SU-DHL-6 (cell line): ENCODE measurements at regions not wholly inside any gene's neighbourhood (a gene's known extent, or its start where the extent isn't known, plus 50 kb on each side); places are given as distances from the start of the nearest gene placed in this dataset.
"Not testable (repeated sequence)": the region's sequence is repeated elsewhere in the genome, so short reads cannot be mapped to it uniquely, and the experiment has no call there.

Experiments
- H2AFZ ChIP-seq: fragments of 200-600 bp; sonication (generic); 2 replicates; pipeline ENCODE4 v1.6.1; 2014; ENCODE audit warnings: low read depth, mild to moderate bottlenecking, moderate library complexity, mixed read lengths, antibody characterized with exemption, low read length; ENCODE audit not compliant: severe bottlenecking
- H3F3A ChIP-seq: fragments of 200-600 bp; shearing (Covaris generic); 2 replicates; pipeline ENCODE4 v1.6.0; 2016; ENCODE audit warnings: antibody characterized with exemption, mild to moderate bottlenecking; ENCODE audit not compliant: insufficient read depth
- H3K27ac ChIP-seq: fragments of 200-600 bp; sonication (generic); 2 replicates; pipeline ENCODE4 v1.5.1; 2016; ENCODE audit warnings: low read depth, mild to moderate bottlenecking, low read length, moderate library complexity, mixed read lengths
- H3K27me3 ChIP-seq: fragments of 200-600 bp; sonication (generic), shearing (Covaris generic); 2 replicates; pipeline ENCODE4 v1.6.0; 2014; ENCODE audit warnings: mild to moderate bottlenecking, low read length
- H3K36me3 ChIP-seq: fragments of 200-600 bp; sonication (generic); 2 replicates; pipeline ENCODE4 v1.6.1; 2014; ENCODE audit warnings: mild to moderate bottlenecking, low read length, mixed read lengths
- H3K4me2 ChIP-seq: fragments of 300-600, 200-600 bp; shearing (Covaris generic), sonication (generic); 2 replicates; pipeline ENCODE4 v1.6.0; 2014; ENCODE audit warnings: low read length, low read depth, mild to moderate bottlenecking; ENCODE audit not compliant: poor library complexity, severe bottlenecking
- H3K4me3 ChIP-seq: fragments of 200-600 bp; sonication (generic); 2 replicates; pipeline ENCODE4 v1.5.1; 2014; ENCODE audit warnings: antibody characterized with exemption, low read length, mild to moderate bottlenecking, mixed read lengths; ENCODE audit not compliant: insufficient read depth, poor library complexity, severe bottlenecking
- H3K79me2 ChIP-seq: fragments of 200-600 bp; sonication (generic); 2 replicates; pipeline ENCODE4 v1.6.1; 2014; ENCODE audit warnings: mild to moderate bottlenecking, low read length, moderate library complexity; ENCODE audit not compliant: insufficient read depth
- H3K9ac ChIP-seq: fragments of 200-600 bp; sonication (generic); 2 replicates; pipeline ENCODE4 v1.7.0; 2014; ENCODE audit warnings: mild to moderate bottlenecking, low read length
- H3K9me2 ChIP-seq: fragments of 200-600 bp; sonication (generic); replicated peaks from 2 replicates; pipeline ENCODE4 v1.6.1; 2014; ENCODE audit warnings: low read length; ENCODE audit not compliant: insufficient read depth
- H3K9me3 ChIP-seq: fragments of 200-600 bp; sonication (generic); 2 replicates; pipeline ENCODE4 v1.6.1; 2014; ENCODE audit warnings: low read length, mixed read lengths; ENCODE audit not compliant: insufficient read depth
- H4K20me1 ChIP-seq: fragments of 200-600 bp; sonication (generic); 2 replicates; pipeline ENCODE4 v1.6.1; 2014; ENCODE audit warnings: low read depth, mild to moderate bottlenecking, antibody characterized with exemption, low read length, moderate library complexity, mixed read lengths
- EZH2phosphoT487 ChIP-seq: fragments of 200-600 bp; sonication (generic), shearing (Covaris generic); conservative IDR thresholded peaks from 2 replicates; pipeline ENCODE4 v1.6.1; 2018; ENCODE audit warnings: mild to moderate bottlenecking, antibody characterized with exemption, low read length, moderate library complexity, mixed read lengths
- TF ChIP-seq, protein P1 (sequence below): fragments of 200-600 bp; sonication (generic); IDR thresholded peaks from one replicate; pipeline ENCODE4 v1.5.1; 2017; ENCODE audit warnings: antibody characterized with exemption, mild to moderate bottlenecking, low read length, moderate library complexity; ENCODE audit not compliant: insufficient read depth, poor library complexity, severe bottlenecking

DNA sequence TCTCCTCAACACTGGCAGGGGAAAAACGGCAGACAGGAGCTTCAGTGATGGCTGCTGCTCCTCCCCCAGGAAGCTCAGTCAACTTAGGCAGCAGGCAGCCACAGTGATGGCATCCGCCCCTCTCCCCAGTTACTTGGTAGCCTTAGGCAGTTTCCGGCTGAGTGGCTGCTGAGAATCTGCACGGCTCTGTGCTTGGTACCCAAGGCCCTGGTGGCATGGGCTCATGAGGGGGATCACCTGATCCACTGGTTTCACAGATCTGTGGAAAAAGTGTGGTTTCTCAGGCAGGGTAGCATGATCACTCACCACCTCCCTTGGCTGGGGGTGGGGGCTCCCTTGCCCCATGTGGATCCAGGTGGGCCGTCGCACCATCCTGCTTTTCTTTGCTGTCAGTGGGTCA is 244.6 kb upstream of the MDGA2 start:
- Histone ChIP-seq H3F3A (no peaks in the 10 kb centered on the region), H3K9ac (no peak overlapping the region), H2AFZ (no peak overlapping the region), H3K79me2 (no peaks in the 10 kb centered on the region), H3K4me3 (no peak overlapping the region), H3K36me3 (no peaks in the 10 kb centered on the region), H3K9me3 (no peaks in the 10 kb centered on the region), H3K4me2 (no peak overlapping the region), H3K27me3 (no peaks in the 10 kb centered on the region), H4K20me1 (no peaks in the 10 kb centered on the region), H3K9me2 (no peaks in the 10 kb centered on the region), H3K27ac (no peak overlapping the region)
- no peak for TF ChIP-seq EZH2phosphoT487
- TF ChIP-seq, protein P1, sequence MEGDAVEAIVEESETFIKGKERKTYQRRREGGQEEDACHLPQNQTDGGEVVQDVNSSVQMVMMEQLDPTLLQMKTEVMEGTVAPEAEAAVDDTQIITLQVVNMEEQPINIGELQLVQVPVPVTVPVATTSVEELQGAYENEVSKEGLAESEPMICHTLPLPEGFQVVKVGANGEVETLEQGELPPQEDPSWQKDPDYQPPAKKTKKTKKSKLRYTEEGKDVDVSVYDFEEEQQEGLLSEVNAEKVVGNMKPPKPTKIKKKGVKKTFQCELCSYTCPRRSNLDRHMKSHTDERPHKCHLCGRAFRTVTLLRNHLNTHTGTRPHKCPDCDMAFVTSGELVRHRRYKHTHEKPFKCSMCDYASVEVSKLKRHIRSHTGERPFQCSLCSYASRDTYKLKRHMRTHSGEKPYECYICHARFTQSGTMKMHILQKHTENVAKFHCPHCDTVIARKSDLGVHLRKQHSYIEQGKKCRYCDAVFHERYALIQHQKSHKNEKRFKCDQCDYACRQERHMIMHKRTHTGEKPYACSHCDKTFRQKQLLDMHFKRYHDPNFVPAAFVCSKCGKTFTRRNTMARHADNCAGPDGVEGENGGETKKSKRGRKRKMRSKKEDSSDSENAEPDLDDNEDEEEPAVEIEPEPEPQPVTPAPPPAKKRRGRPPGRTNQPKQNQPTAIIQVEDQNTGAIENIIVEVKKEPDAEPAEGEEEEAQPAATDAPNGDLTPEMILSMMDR, result no peak

DNA sequence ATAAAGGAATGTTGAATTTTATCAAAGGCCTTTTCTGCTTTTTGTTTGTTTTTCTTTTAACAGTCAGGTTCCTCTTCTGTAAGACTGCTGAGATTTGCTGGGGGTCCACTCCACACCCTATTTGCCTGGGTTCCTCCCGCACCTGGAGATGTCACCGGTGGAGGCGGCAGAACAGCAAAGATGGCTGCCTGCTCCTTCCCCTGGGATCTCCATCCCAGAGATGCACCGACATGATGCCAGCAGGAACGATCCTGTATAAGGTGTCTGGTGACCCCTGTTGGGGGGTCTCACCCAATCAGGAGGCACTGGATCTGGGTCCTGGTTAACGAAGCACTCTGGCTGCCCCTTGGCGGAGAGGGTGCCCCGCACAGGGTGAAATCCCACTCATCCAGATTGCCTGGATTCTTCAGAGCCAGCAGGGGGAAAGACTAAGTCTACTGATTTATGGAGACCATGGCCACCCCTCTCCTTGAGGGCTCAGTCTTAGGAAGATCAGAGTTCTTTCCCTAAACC is 244.0 kb upstream of the MDGA2 start:
- no peaks in the 10 kb centered on the region for H3K27me3 ChIP-seq
- TF ChIP-seq EZH2phosphoT487, result no peak
- TF ChIP-seq, protein P1, result no peak

DNA sequence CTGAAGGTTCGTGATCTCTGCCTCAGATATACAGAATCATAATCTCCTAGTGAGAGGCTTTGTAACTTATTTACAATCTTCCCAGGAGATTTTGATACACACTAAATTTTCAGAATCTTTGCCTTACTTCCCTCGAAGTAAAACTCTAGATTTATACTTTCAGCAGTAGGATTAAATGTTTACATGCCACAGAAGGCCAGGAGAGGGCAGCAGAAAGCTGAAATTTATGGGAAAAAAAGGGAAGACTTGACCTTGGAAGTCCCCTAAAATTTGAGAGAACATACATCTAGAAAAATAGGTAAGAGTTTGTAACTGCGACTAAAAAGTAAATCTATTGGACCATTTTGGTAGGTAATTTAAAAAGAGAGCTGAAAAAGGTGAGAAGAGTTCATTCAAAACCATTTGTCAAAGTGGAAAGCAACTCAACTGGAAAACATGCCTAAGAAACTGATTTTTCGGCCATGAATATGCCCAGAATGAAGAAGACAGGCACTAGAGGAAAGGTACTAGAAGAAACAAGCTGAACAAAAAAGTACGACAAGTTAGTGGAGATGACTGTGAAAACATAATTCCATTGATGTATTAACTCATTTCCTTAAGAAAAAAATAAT is 242.0 kb upstream of the MDGA2 start:
- Histone ChIP-seq H3K36me3 (no peaks in the 10 kb centered on the region), H3K27ac (no peak overlapping the region), H3K9me3 (no peaks in the 10 kb centered on the region), H3K4me2 (no peak overlapping the region), H3F3A (no peaks in the 10 kb centered on the region), H3K9me2 (no peaks in the 10 kb centered on the region), H3K79me2 (no peaks in the 10 kb centered on the region), H4K20me1 (no peaks in the 10 kb centered on the region), H3K27me3 (no peaks in the 10 kb centered on the region), H3K9ac (no peak overlapping the region), H3K4me3 (no peak overlapping the region), H2AFZ (peak overlapping the region; percentile 54)
- no peak for TF ChIP-seq EZH2phosphoT487
- TF ChIP-seq, protein P1, result peak; percentile 76

More for the DNA sequence above, 244.0 kb upstream of the MDGA2 start:
- Histone ChIP-seq H4K20me1 (no peaks in the 10 kb centered on the region), H3K4me3 (no peak overlapping the region), H3K79me2 (no peaks in the 10 kb centered on the region), H3K36me3 (no peaks in the 10 kb centered on the region), H3K9me3 (no peaks in the 10 kb centered on the region), H3K9me2 (no peaks in the 10 kb centered on the region), H2AFZ (no peak overlapping the region), H3K27ac (no peak overlapping the region), H3K4me2 (no peak overlapping the region), H3F3A (no peaks in the 10 kb centered on the region), H3K9ac (no peak overlapping the region)

GRCh38 chr14:47901141-47901540 is 225.7 kb upstream of the MDGA2 start:
- not testable (repeated sequence) for H3K27ac ChIP-seq, H3K79me2 ChIP-seq, H3F3A ChIP-seq, H2AFZ ChIP-seq, H3K9me3 ChIP-seq, H3K9me2 ChIP-seq, H3K4me2 ChIP-seq, H3K36me3 ChIP-seq, H3K27me3 ChIP-seq, H4K20me1 ChIP-seq, H3K4me3 ChIP-seq, H3K9ac ChIP-seq
